ENCODE measurements at regions not wholly inside any gene's neighbourhood (a gene's known extent, or its start where the extent isn't known, plus 50 kb on each side); places are given as distances from the start of the nearest gene placed in this dataset.

DNA sequence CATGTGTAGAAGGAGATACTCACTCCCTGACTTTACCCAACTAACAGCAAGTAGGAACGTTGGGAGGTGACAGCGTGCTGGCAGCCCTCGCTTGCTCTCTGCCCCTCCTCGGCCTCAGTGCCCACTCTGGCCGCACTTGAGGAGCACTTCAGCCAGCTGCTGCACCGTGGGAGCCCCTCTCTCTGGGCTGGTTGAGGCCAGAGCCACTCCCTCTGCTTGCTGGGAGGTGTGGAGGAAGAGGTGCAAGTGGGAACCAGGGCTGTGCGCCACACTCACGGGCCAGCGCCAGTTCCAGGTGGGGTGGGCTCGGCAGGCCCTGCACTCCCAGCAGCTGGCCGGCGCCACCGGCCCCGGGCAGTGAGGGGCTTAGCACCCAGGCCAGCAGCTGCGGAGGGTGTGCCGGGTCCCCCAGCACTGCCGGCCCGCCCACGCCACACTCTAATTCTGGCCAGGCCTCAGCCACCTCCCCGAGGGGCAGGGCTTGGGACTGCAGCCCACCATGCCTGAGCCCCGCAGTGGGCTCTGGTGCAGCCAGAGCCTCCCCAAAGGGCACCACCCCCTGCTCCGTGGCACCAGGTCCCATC is 68.4 kb upstream of the FRMD4B start:
- no peak for TF ChIP-seq CTCF (IDR thresholded peaks at IDR 0.05; ENCODE audit: control insufficient read depth, insufficient read depth, low read depth, low read length, missing control alignments)
- no peak for DNase-seq (ENCODE audit: low read depth)
- H3K4me3 ChIP-seq (ENCODE audit: control insufficient read depth, low read depth, low read length), result no peak overlapping the region

DNA sequence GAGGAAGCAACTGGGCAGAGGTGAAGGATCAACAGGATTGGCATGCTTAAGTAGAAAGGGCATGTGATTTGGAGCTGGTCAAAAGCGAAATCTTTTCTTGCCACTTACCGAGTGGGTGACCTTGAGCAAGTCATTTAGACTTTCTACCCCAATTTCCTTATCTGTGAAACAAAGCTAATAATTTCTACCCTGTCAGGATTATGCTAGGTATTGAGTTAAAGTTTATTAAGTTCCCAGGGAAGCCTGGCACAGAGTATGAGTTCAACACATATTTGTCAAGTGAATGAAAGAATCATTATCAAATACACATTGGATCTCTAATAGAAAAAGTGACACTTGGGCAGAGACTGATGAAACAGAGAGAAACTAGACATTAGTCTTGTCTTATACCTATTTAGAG is 66.4 kb upstream of the FRMD4B start:
- TF ChIP-seq CTCF (IDR thresholded peaks at IDR 0.05; ENCODE audit: control insufficient read depth, insufficient read depth, low read depth, low read length, missing control alignments), result no peak
- no peak overlapping the region for H3K4me3 ChIP-seq (ENCODE audit: control insufficient read depth, low read depth, low read length)
- no peak for DNase-seq (ENCODE audit: low read depth)

DNA sequence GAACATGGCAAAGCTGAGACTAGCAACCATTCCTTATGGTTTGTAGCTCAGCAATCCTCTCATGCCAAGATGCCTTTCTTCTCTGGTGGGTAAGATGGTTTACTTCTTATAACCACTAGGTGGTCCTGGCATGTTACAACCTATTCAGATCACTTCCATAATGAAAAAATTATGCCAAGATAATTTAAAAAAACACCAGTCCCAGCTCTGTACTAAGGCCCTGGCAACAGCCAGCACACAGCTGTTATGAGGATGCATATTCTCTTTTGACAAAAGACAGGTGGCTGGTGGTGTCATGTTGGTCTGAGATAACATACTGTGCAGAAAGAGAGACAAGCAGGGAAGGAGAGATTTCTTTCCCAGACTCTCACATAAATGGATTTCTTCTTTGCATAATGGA is 65.7 kb upstream of the FRMD4B start:
- no peak overlapping the region for H3K4me3 ChIP-seq (ENCODE audit: control insufficient read depth, low read depth, low read length)
- peak; percentile 22 for TF ChIP-seq CTCF (IDR thresholded peaks at IDR 0.05; ENCODE audit: control insufficient read depth, insufficient read depth, low read depth, low read length, missing control alignments)
- DNase-seq (ENCODE audit: low read depth), result no peak

- no peak for TF ChIP-seq CTCF (IDR thresholded peaks at IDR 0.05; ENCODE audit: control insufficient read depth, insufficient read depth, low read depth, low read length, missing control alignments)
- no peak overlapping the region for H3K4me3 ChIP-seq (ENCODE audit: control insufficient read depth, low read depth, low read length)
- no peak for DNase-seq (ENCODE audit: low read depth)
Observed at GRCh38 chr3:69448877-69449276, 63.0 kb upstream of the FRMD4B start.

DNA sequence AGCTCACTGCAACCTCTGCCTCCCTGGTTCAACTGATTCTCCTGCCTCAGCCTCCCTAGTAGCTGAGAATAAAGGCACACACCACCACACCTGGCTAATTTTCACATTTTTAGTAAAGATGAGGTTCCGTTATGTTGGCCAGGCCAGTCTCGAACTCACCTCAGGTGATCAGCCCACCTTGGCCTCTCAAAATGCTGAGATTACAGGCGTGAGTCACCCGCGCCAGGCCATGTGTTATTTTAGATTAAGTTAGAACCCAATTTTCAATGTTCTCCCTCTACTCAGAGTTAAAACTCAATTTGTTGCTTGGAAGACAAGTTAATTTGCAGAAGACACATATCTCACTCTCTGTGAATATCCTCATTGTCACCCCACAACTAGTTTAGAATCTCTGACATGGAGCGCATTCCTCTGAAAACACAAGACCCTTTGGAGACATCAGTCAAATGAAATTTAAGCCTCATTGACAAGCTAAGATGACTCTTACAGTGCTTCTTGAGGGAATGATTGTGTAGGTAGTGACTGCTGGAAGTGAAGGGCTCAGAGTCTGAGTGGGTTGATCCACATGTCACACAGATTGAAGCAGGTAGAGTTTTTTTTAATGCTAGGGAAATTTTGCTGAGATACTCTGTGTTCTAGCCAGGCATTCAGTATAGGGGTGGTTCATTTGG is 60.6 kb upstream of the FRMD4B start:
- DNase-seq (ENCODE audit: low read depth), result no peak

DNA sequence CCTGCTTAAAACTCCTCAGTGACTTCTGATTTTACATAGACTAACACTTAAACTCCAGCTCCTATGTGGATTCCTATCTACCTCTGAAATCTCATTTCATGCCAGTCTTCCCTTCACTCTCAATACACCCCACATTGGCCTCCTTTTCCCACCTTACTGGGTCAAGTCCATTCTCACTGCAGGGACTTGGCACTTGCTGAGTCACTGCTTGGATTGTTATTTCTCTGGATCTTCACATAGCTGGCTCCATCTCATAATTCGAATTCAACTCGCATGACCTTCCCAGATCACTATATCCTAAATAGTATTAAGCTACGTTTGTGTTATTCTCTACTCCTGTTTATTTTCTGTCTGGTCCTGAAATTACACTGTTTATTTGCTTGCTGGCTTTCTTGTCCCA is 59.6 kb upstream of the FRMD4B start:
- DNase-seq (ENCODE audit: low read depth), result no peak
- no peak overlapping the region for H3K4me3 ChIP-seq (ENCODE audit: control insufficient read depth, low read depth, low read length)
- no peak for TF ChIP-seq CTCF (IDR thresholded peaks at IDR 0.05; ENCODE audit: control insufficient read depth, insufficient read depth, low read depth, low read length, missing control alignments)

More for the DNA sequence above, 60.6 kb upstream of the FRMD4B start:
- TF ChIP-seq CTCF (IDR thresholded peaks at IDR 0.05; ENCODE audit: control insufficient read depth, insufficient read depth, low read depth, low read length, missing control alignments), result no peak
- no peak overlapping the region for H3K4me3 ChIP-seq (ENCODE audit: control insufficient read depth, low read depth, low read length)

All from AG09309 (cell line).